Breast epithelium (tissue), 4 donors: ENCODE measurements at regions not wholly inside any gene's neighbourhood (a gene's known extent, or its start where the extent isn't known, plus 50 kb on each side); places are given as distances from the start of the nearest gene placed in this dataset.
"Not testable (repeated sequence)": the region's sequence is repeated elsewhere in the genome, so short reads cannot be mapped to it uniquely, and the experiment has no call there.

Experiments used
- DNase-seq, 2 donors: peaks; one replicate each; pipeline ENCODE4 v3.0.0-alpha.2; 2019; ENCODE audit warnings: low spot score in 2 of 2
- H3K27ac ChIP-seq, 2 donors: fragments of 200-600 bp; sonication (generic) in 1 of 2; one replicate each; pipeline ENCODE4 v1.5.1; 2016 to 2019; ENCODE audit warnings: mild to moderate bottlenecking in 1 of 2
- H3K27me3 ChIP-seq, 2 donors: fragments of 200-600 bp; sonication (generic) in 1 of 2; one replicate each; pipeline versions ENCODE4 v1.5.1 to v1.6.0; 2017 to 2019; ENCODE audit warnings: control low read depth in 1 of 2, mild to moderate bottlenecking in 1 of 2
- H3K36me3 ChIP-seq: fragments of 200-600 bp; one replicate; pipeline ENCODE4 v1.5.1; 2019
- H3K4me1 ChIP-seq, 2 donors: fragments of 200-600 bp; sonication (generic); one replicate each; pipeline ENCODE4 v1.5.1; 2016 to 2019; ENCODE audit warnings: control low read depth in 1 of 2
- H3K4me3 ChIP-seq, 3 donors: fragments of 200-600 bp; sonication (generic); 1 replicate in 2 of 3; 2 replicates in 1 of 3; pipeline ENCODE4 v1.5.1; 2016 to 2019; ENCODE audit warnings: mild to moderate bottlenecking in 3 of 3, moderate library complexity in 2 of 3
- H3K9me3 ChIP-seq, 2 donors: fragments of 200-600 bp; sonication (generic) in 1 of 2; one replicate each; pipeline ENCODE4 v1.5.1; 2016 to 2019; ENCODE audit warnings: control low read depth in 1 of 2
- CTCF ChIP-seq, 3 donors: fragments of 450-650 bp; IDR thresholded peaks; one replicate each; pipeline ENCODE4 v1.5.1; 2016 to 2017; ENCODE audit warnings: antibody characterized with exemption in 3 of 3, mild to moderate bottlenecking in 3 of 3, moderate library complexity in 3 of 3
- POLR2A ChIP-seq: fragments of 450-650 bp; IDR thresholded peaks from one replicate; pipeline ENCODE4 v1.6.1; 2016; ENCODE audit warnings: antibody characterized with exemption, mild to moderate bottlenecking, moderate library complexity
- POLR2AphosphoS5 ChIP-seq, 3 donors: sonication (generic); formaldehyde crosslinking; IDR thresholded peaks; one replicate each; pipeline ENCODE4 v1.6.1; 2017; ENCODE audit warnings: antibody characterized with exemption in 3 of 3
- intact Hi-C: fragments of 100-400 bp; cut with DNase I; formaldehyde crosslinking; loops from one replicate; pipeline ENCODE4 v1.15.1; 2023; ENCODE audit warnings: low total_unique reads

GRCh38 chr13:83085186-83085900, 796.9 kb downstream of the SLITRK1 start:
- Histone ChIP-seq H3K9me3 (peaks cover 0 to 8% of the 10 kb centered on the region in 2 donors), H3K4me1 (no peaks in the 10 kb centered on the region), H3K36me3 (no peaks in the 10 kb centered on the region), H3K4me3 (no peak overlapping the region), H3K27me3 (no peaks in the 10 kb centered on the region), H3K27ac (no peak overlapping the region)
- TF ChIP-seq POLR2A: no peak
- no peak for TF ChIP-seq POLR2AphosphoS5 (IDR thresholded peaks at IDR 0.05)
- no peak for TF ChIP-seq CTCF (IDR thresholded peaks at IDR 0.05)
- DNase-seq: no peak
- intact Hi-C loops: no loop called here

GRCh38 chr13:83077499-83077898, 804.8 kb downstream of the SLITRK1 start:
- TF ChIP-seq POLR2AphosphoS5 (IDR thresholded peaks at IDR 0.05): no peak
- no peak for TF ChIP-seq POLR2A
- TF ChIP-seq CTCF (IDR thresholded peaks at IDR 0.05): no peak
- no peaks in the 10 kb centered on the region for H3K27me3 ChIP-seq
- no peaks in the 10 kb centered on the region for H3K9me3 ChIP-seq
- no peak for DNase-seq
- intact Hi-C loops: no loop called here
- no peaks in the 10 kb centered on the region for H3K4me1 ChIP-seq
- H3K4me3 ChIP-seq: no peak overlapping the region
- H3K36me3 ChIP-seq: no peaks in the 10 kb centered on the region
- no peak overlapping the region for H3K27ac ChIP-seq

GRCh38 chr13:83073930-83074329, 808.3 kb downstream of the SLITRK1 start:
- intact Hi-C loops, H3K4me1 ChIP-seq, H3K27me3 ChIP-seq, H3K27ac ChIP-seq, H3K9me3 ChIP-seq, H3K4me3 ChIP-seq, DNase-seq, H3K36me3 ChIP-seq: not testable (repeated sequence)

- H3K9me3 ChIP-seq: no peaks in the 10 kb centered on the region
- TF ChIP-seq CTCF (IDR thresholded peaks at IDR 0.05) (no peak), POLR2A (no peak), POLR2AphosphoS5 (IDR thresholded peaks at IDR 0.05) (peak in 2 of 3 donors; percentile 78 to 95)
- H3K36me3 ChIP-seq: no peaks in the 10 kb centered on the region
- no peak overlapping the region for H3K4me3 ChIP-seq
- H3K4me1 ChIP-seq: no peaks in the 10 kb centered on the region
- peak in 1 of 2 donors; percentile 80 for DNase-seq
- no peak overlapping the region for H3K27ac ChIP-seq
- intact Hi-C loops: no loop called here
- no peaks in the 10 kb centered on the region for H3K27me3 ChIP-seq
Measured at GRCh38 chr13:83065108-83065507, 817.2 kb downstream of the SLITRK1 start.

- no peak overlapping the region for H3K4me3 ChIP-seq
- TF ChIP-seq POLR2A (no peak), POLR2AphosphoS5 (IDR thresholded peaks at IDR 0.05) (no peak), CTCF (IDR thresholded peaks at IDR 0.05) (no peak)
- H3K27me3 ChIP-seq: no peaks in the 10 kb centered on the region
- no peak overlapping the region for H3K27ac ChIP-seq
- no peaks in the 10 kb centered on the region for H3K9me3 ChIP-seq
- no peak for DNase-seq
- no peaks in the 10 kb centered on the region for H3K4me1 ChIP-seq
- intact Hi-C loops: no loop called here
- H3K36me3 ChIP-seq: peaks cover 4% of the 10 kb centered on the region
Measured at GRCh38 chr13:83057119-83057518, 825.2 kb downstream of the SLITRK1 start.
